H1 (cell line): ENCODE measurements at regions not wholly inside any gene's neighbourhood (a gene's known extent, or its start where the extent isn't known, plus 50 kb on each side); places are given as distances from the start of the nearest gene placed in this dataset.

Experiments
- CTCF ChIA-PET: fragments of 300-600 bp; sonication (Branson Sonifier 250); formaldehyde crosslinking; loops from one replicate; lab custom pipeline; 2021; ENCODE audit not compliant: partially characterized antibody; lab: Charles Lee
- POLR2A ChIA-PET: fragments of 300-600 bp; sonication (Branson Sonifier 250); formaldehyde crosslinking; loops from one replicate; lab custom pipeline; 2021; ENCODE audit warnings: inconsistent platforms; ENCODE audit not compliant: partially characterized antibody; lab: Charles Lee
- DNase-seq, 2 experiments: peaks; one replicate each; pipeline versions ENCODE4 v3.0.0 to v3.0.0-alpha.2; 2010 to 2022; ENCODE audit warnings: low spot score in 2 of 2, low read depth in 1 of 2, mixed read lengths in 1 of 2
- FAIRE-seq: peaks from 2 replicates; lab custom pipeline; 2011; peaks lifted over from hg19 to GRCh38; lab: Jason Lieb, UNC
- H2AFZ ChIP-seq: 2 replicates; pipeline ENCODE4 v1.8.1; 2012; ENCODE audit warnings: low read length, inconsistent platforms
- H2AK5ac ChIP-seq: 2 replicates; pipeline ENCODE4 v1.6.1; 2013; ENCODE audit warnings: low read depth, low read length
- H2BK120ac ChIP-seq: replicated peaks from 2 replicates; pipeline ENCODE3; 2013; ENCODE audit warnings: low read depth, low read length, inconsistent platforms
- H2BK12ac ChIP-seq: 2 replicates; pipeline ENCODE4 v1.6.1; 2013; ENCODE audit warnings: low read depth, low read length
- H2BK15ac ChIP-seq: 2 replicates; pipeline ENCODE4 v1.6.1; 2013; ENCODE audit warnings: low read length
- H2BK20ac ChIP-seq: 2 replicates; pipeline ENCODE4 v1.6.1; 2013; ENCODE audit warnings: low read length
- H2BK5ac ChIP-seq: 2 replicates; pipeline ENCODE4 v1.6.1; 2013; ENCODE audit warnings: low read depth, low read length
- H3K14ac ChIP-seq: 2 replicates; pipeline ENCODE4 v1.6.1; 2013; ENCODE audit warnings: inconsistent platforms; ENCODE audit not compliant: insufficient read length
- H3K18ac ChIP-seq: 2 replicates; pipeline ENCODE4 v1.6.1; 2013; ENCODE audit warnings: low read length; ENCODE audit errors: extremely low read depth
- H3K23ac ChIP-seq: 2 replicates; pipeline ENCODE4 v1.6.1; 2013; ENCODE audit warnings: inconsistent platforms; ENCODE audit not compliant: insufficient read length
- H3K23me2 ChIP-seq: 2 replicates; pipeline ENCODE4 v1.6.1; 2013; ENCODE audit warnings: low read depth, low read length
- H3K27ac ChIP-seq: 2 replicates; pipeline ENCODE4 v1.6.1; 2011; ENCODE audit warnings: low read depth, low read length, inconsistent platforms
- H3K27me3 ChIP-seq, 4 experiments: replicated peaks in 1 of 4; 1 replicate in 1 of 4; 2 replicates in 3 of 4; pipeline versions ENCODE4 v1.6.1 to v1.8.1; 2011 to 2013; ENCODE audit warnings: low read length in 3 of 4, mild to moderate bottlenecking in 3 of 4, inconsistent platforms in 2 of 4, mixed read lengths in 2 of 4, moderate library complexity in 1 of 4; ENCODE audit not compliant: control insufficient read depth in 3 of 4, insufficient read depth in 3 of 4; ENCODE audit errors: extremely low read depth in 1 of 4
- H3K36me3 ChIP-seq, 4 experiments: 2 replicates each; pipeline versions ENCODE4 v1.6.1 to v1.8.1; 2011 to 2013; ENCODE audit warnings: mild to moderate bottlenecking in 4 of 4, low read length in 3 of 4, moderate library complexity in 2 of 4, control low read depth in 1 of 4, inconsistent platforms in 1 of 4; ENCODE audit not compliant: insufficient read depth in 4 of 4, control insufficient read depth in 2 of 4
- H3K4ac ChIP-seq: replicated peaks from 2 replicates; pipeline ENCODE3; 2013; ENCODE audit warnings: low read length, low read depth, mixed read lengths, inconsistent platforms; ENCODE audit not compliant: insufficient read length
- H3K4me1 ChIP-seq, 4 experiments: replicated peaks in 1 of 4; 1 replicate in 1 of 4; 2 replicates in 3 of 4; pipeline versions ENCODE4 v1.6.1 to v1.8.1; 2011 to 2013; ENCODE audit warnings: low read length in 3 of 4, inconsistent platforms in 2 of 4, mixed read lengths in 1 of 4; ENCODE audit not compliant: insufficient read depth in 4 of 4, control insufficient read depth in 3 of 4
- H3K4me2 ChIP-seq, 2 experiments: 2 replicates each; pipeline versions ENCODE4 v1.6.1 to v1.8.1; 2011 to 2013; ENCODE audit warnings: low read depth in 2 of 2, low read length in 2 of 2, control low read depth in 1 of 2, inconsistent platforms in 1 of 2, mild to moderate bottlenecking in 1 of 2; ENCODE audit not compliant: insufficient read depth in 1 of 2
- H3K4me3 ChIP-seq, 4 experiments: fragments of 200-600, 300-600 bp in 1 of 4; sonication (generic), shearing (Covaris generic), sonication (Bioruptor Twin) in 1 of 4; 2 replicates each; pipeline versions ENCODE4 v1.5.1 to v1.8.1; 2011 to 2016; ENCODE audit warnings: low read length in 4 of 4, low read depth in 3 of 4, control low read depth in 2 of 4, inconsistent platforms in 2 of 4, mild to moderate bottlenecking in 2 of 4, mixed read lengths in 1 of 4, moderate library complexity in 1 of 4; ENCODE audit not compliant: insufficient read depth in 2 of 4; ENCODE audit errors: extremely low read depth in 1 of 4
- H3K56ac ChIP-seq: replicated peaks from 2 replicates; pipeline ENCODE3; 2013; ENCODE audit warnings: low read depth, mild to moderate bottlenecking, mixed read lengths, low read length, inconsistent platforms; ENCODE audit not compliant: insufficient read length
- H3K79me1 ChIP-seq: 2 replicates; pipeline ENCODE4 v1.6.1; 2013; ENCODE audit warnings: low read depth, low read length, control low read depth
- H3K79me2 ChIP-seq, 2 experiments: 2 replicates each; pipeline versions ENCODE4 v1.6.1 to v1.8.1; 2012 to 2013; ENCODE audit warnings: low read length in 2 of 2, mild to moderate bottlenecking in 2 of 2, inconsistent platforms in 1 of 2; ENCODE audit not compliant: insufficient read depth in 2 of 2, control insufficient read depth in 1 of 2
- H3K9ac ChIP-seq, 4 experiments: replicated peaks in 1 of 4; 1 replicate in 1 of 4; 2 replicates in 3 of 4; pipeline versions ENCODE4 v1.6.1 to v1.8.1; 2011 to 2013; ENCODE audit warnings: low read depth in 3 of 4, low read length in 3 of 4, control low read depth in 2 of 4, mild to moderate bottlenecking in 2 of 4, moderate library complexity in 2 of 4, inconsistent platforms in 1 of 4; ENCODE audit errors: extremely low read depth in 1 of 4
- H3K9me3 ChIP-seq, 2 experiments: 2 replicates each; pipeline versions ENCODE4 v1.6.1 to v1.8.1; 2012 to 2013; ENCODE audit warnings: mild to moderate bottlenecking in 2 of 2, moderate library complexity in 2 of 2, control low read depth in 1 of 2, inconsistent platforms in 1 of 2, low read depth in 1 of 2, low read length in 1 of 2, mixed read lengths in 1 of 2; ENCODE audit not compliant: insufficient read depth in 2 of 2
- H4K20me1 ChIP-seq, 2 experiments: replicated peaks in 1 of 2; 2 replicates each; pipeline versions ENCODE3 to v1.8.1; 2011 to 2013; ENCODE audit warnings: inconsistent platforms in 2 of 2, low read length in 2 of 2, mild to moderate bottlenecking in 1 of 2; ENCODE audit not compliant: insufficient read depth in 2 of 2, control insufficient read depth in 1 of 2
- H4K5ac ChIP-seq: 2 replicates; pipeline ENCODE4 v1.6.1; 2013; ENCODE audit warnings: low read length, low read depth, mixed read lengths, inconsistent platforms; ENCODE audit not compliant: insufficient read length
- H4K8ac ChIP-seq: 2 replicates; pipeline ENCODE4 v1.8.0; 2013; ENCODE audit warnings: mild to moderate bottlenecking, moderate library complexity, low read length, inconsistent platforms; ENCODE audit not compliant: insufficient read depth; ENCODE audit errors: extremely low read depth
- H4K91ac ChIP-seq: replicated peaks from 2 replicates; pipeline ENCODE3; 2013; ENCODE audit warnings: low read length, mixed read lengths, inconsistent platforms; ENCODE audit not compliant: insufficient read length
- BCL11A ChIP-seq, 2 experiments: IDR thresholded peaks; one replicate each; pipeline ENCODE4 v1.6.1; 2011; ENCODE audit warnings: low read depth in 2 of 2, low read length in 2 of 2, mild to moderate bottlenecking in 2 of 2
- CREB1 ChIP-seq: IDR thresholded peaks from 2 replicates; pipeline ENCODE4 v1.6.1; 2012; ENCODE audit warnings: inconsistent platforms
- GTF2F1 ChIP-seq: IDR thresholded peaks from 2 replicates; pipeline ENCODE4 v1.6.1; 2012; ENCODE audit warnings: low read depth, low read length, improper control_type of control experiment, borderline replicate concordance
- HDAC6 ChIP-seq: IDR thresholded peaks from one replicate; pipeline ENCODE4 v1.7.1; 2012; ENCODE audit warnings: low read depth, mild to moderate bottlenecking, inconsistent platforms, low read length, moderate library complexity
- JUN ChIP-seq: IDR thresholded peaks from 2 replicates; pipeline ENCODE4 v1.6.1; 2011; ENCODE audit warnings: low read depth, mild to moderate bottlenecking, improper control_type of control experiment, low read length
- JUND ChIP-seq: IDR thresholded peaks from 2 replicates; pipeline ENCODE4 v1.6.1; 2011; ENCODE audit warnings: mild to moderate bottlenecking, improper control_type of control experiment, low read length
- KDM5A ChIP-seq: fragments of 200-600 bp; IDR thresholded peaks from 2 replicates; pipeline ENCODE4 v1.7.1; 2012; ENCODE audit warnings: mild to moderate bottlenecking, low read length, inconsistent platforms, mixed read lengths
- PHF8 ChIP-seq: fragments of 200-600 bp; sonication (generic); conservative IDR thresholded peaks from 2 replicates; pipeline ENCODE4 v1.7.1; 2012; ENCODE audit warnings: low read depth, mild to moderate bottlenecking, inconsistent platforms, low read length, moderate library complexity
- POLR2A ChIP-seq, 2 experiments: IDR thresholded peaks; 1 replicate in 1 of 2; 2 replicates in 1 of 2; pipeline ENCODE4 v1.6.1; 2011; ENCODE audit warnings: low read depth in 2 of 2, low read length in 2 of 2, mild to moderate bottlenecking in 2 of 2; ENCODE audit errors: control extremely low read depth in 1 of 2
- POLR2AphosphoS5 ChIP-seq: IDR thresholded peaks from 2 replicates; pipeline ENCODE4 v1.6.1; 2011; ENCODE audit warnings: low read depth, low read length
- TAF1 ChIP-seq: IDR thresholded peaks from 2 replicates; pipeline ENCODE4 v1.6.1; 2011; ENCODE audit warnings: mild to moderate bottlenecking, low read depth, low read length
- TBP ChIP-seq: IDR thresholded peaks from 2 replicates; pipeline ENCODE4 v1.6.1; 2011; ENCODE audit warnings: low read depth, low read length, improper control_type of control experiment
- WGBS, 2 experiments: shearing (Covaris generic) in 1 of 2; methylation state at CpG; one replicate each; pipeline versions ENCODE4 v1.1.6 to v1.1.7; 2013 to 2015; ENCODE audit warnings: low lambda C conversion rate in 2 of 2, mixed read lengths in 2 of 2, inconsistent platforms in 1 of 2, low coverage in 1 of 2, missing lambda C conversion rate in 1 of 2; ENCODE audit not compliant: insufficient replicate concordance in 2 of 2, insufficient coverage in 1 of 2, insufficient read length in 1 of 2; ENCODE audit errors: extremely low coverage in 1 of 2, missing lambda C conversion rate in 1 of 2; 5-methylcytosine and 5-hydroxymethylcytosine counted together
- TF ChIP-seq, protein P1 (sequence below): IDR thresholded peaks from 2 replicates; pipeline ENCODE4 v1.6.1; 2012; ENCODE audit warnings: inconsistent platforms
- TF ChIP-seq, protein P2 (sequence below): IDR thresholded peaks from 2 replicates; pipeline ENCODE4 v1.6.1; 2011; ENCODE audit warnings: low read length, improper control_type of control experiment

GRCh38 chr3:99479768-99480167, 158.6 kb upstream of the COL8A1 start:
- Histone ChIP-seq H3K9ac (no peak overlapping the region), H3K4me2 (no peak overlapping the region), H3K14ac (no peak overlapping the region), H2BK15ac (no peak overlapping the region), H3K27ac (no peak overlapping the region), H3K23ac (no peak overlapping the region), H2AK5ac (no peak overlapping the region), H3K23me2 (no peaks in the 10 kb centered on the region), H4K20me1 (no peaks in the 10 kb centered on the region), H3K4me3 (no peak overlapping the region), H4K8ac (no peak overlapping the region), H4K5ac (no peak overlapping the region), H3K9me3 (0 out of 4 replicates have a peak, but pooled peaks cover 0 to 4% of the 10 kb centered on the region in 2 experiments), H3K4ac (no peak overlapping the region), H3K79me1 (no peaks in the 10 kb centered on the region), H3K18ac (no peak overlapping the region), H2BK120ac (no peak overlapping the region), H2AFZ (no peak overlapping the region), H2BK20ac (no peak overlapping the region), H3K56ac (no peak overlapping the region), H3K79me2 (no peaks in the 10 kb centered on the region), H3K36me3 (no peaks in the 10 kb centered on the region), H2BK12ac (no peak overlapping the region), H3K27me3 (no peaks in the 10 kb centered on the region), H3K4me1 (peaks cover 0 to under 1% (median 0%) of the 10 kb centered on the region in 4 experiments; a peak in 1 of 7 replicates), H2BK5ac (no peak overlapping the region), H4K91ac (no peak overlapping the region)
- ChIA-PET CTCF (interaction anchor here (1.2 to 1.5 kb wide), 3 partner anchors 8 to 274 kb away, joined by 3 to 6 read pairs (median 4); no protein-coding TSS in a partner anchor), POLR2A (no interaction called here)
- FAIRE-seq (no peak), DNase-seq (no peak)
- TF ChIP-seq BCL11A (IDR thresholded peaks at IDR 0.05; ENCODE audit: low read depth in 2 of 2, low read length in 2 of 2) (no peak), CREB1 (no peak), TAF1 (no peak), JUND (no peak), PHF8 (no peak), HDAC6 (no peak), KDM5A (no peak), POLR2AphosphoS5 (no peak), GTF2F1 (no peak), TBP (no peak), JUN (no peak), POLR2A (IDR thresholded peaks at IDR 0.05; ENCODE audit: control extremely low read depth in 1 of 2, low read depth in 2 of 2, low read length in 2 of 2) (no peak)
- TF ChIP-seq, protein P1, sequence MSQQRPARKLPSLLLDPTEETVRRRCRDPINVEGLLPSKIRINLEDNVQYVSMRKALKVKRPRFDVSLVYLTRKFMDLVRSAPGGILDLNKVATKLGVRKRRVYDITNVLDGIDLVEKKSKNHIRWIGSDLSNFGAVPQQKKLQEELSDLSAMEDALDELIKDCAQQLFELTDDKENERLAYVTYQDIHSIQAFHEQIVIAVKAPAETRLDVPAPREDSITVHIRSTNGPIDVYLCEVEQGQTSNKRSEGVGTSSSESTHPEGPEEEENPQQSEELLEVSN, result no peak
- TF ChIP-seq, protein P2, sequence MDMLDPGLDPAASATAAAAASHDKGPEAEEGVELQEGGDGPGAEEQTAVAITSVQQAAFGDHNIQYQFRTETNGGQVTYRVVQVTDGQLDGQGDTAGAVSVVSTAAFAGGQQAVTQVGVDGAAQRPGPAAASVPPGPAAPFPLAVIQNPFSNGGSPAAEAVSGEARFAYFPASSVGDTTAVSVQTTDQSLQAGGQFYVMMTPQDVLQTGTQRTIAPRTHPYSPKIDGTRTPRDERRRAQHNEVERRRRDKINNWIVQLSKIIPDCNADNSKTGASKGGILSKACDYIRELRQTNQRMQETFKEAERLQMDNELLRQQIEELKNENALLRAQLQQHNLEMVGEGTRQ, result no peak
- 94% methylated on average over 2 of the region's 2 CpGs; no CpG with 5 or more reads in 1 of the 2 experiments for WGBS, 2 experiments
